ENCODE measurements at regions not wholly inside any gene's neighbourhood (a gene's known extent, or its start where the extent isn't known, plus 50 kb on each side); places are given as distances from the start of the nearest gene placed in this dataset.
A peak's percentile ranks its signal among the peaks of the same experiment; 100 is the strongest.

DNA sequence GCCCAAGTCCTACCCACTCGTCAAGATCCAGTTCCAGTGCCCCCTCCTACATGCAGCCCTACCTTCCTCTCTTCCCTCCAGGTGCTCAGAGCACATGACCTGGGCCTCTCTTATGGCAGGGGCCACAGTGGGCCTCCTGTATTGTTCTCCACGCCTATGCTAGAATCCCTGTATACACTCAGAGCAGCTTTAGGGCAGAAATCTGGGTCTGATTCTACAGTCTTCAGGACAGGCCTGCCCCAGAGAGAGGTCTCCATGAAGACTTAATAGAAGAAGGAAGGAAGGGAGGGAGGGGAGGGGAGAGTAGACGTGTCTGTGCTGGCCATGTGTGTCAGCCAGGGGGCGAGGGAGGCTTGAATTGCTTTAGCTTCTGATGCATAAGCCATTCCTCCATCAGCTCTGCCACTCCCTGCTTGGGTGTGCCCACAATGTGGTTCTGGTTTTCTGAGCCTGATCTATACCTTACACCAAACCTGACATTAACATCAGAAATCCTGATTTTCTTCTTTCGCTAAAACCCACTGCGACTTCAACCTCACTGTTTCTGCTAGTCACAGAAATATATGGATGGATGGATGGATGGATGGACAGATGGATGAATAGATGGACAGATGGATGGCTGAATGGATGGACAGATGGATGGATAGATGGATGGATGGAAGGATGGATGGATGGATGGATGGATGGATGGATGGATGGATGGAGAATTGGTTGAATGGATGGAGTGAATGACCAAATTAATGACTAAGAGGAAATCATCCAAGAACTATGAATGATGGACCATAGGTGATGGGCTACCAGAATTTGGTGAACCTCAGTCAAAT is 56.6 kb upstream of the PRDM11 start:
- peak overlapping the region; percentile 85 for H3K27ac ChIP-seq (ENCODE audit: poor library complexity, severe bottlenecking)
- H3K36me3 ChIP-seq (ENCODE audit: low read depth) = no peaks in the 10 kb centered on the region
- H3K9me3 ChIP-seq (ENCODE audit: severe bottlenecking) = no peaks in the 10 kb centered on the region
- peak; percentile 53 for ATAC-seq (ENCODE audit: low read depth)
- H3K27me3 ChIP-seq (ENCODE audit: insufficient read depth, poor library complexity, severe bottlenecking) = no peaks in the 10 kb centered on the region
- peaks cover 27% of the 10 kb centered on the region for H3K4me1 ChIP-seq (ENCODE audit: insufficient read depth, poor library complexity, severe bottlenecking)
- no peak overlapping the region for H3K4me3 ChIP-seq (ENCODE audit: severe bottlenecking)
- no peak for DNase-seq (ENCODE audit: low spot score)
- TF ChIP-seq, protein P1, sequence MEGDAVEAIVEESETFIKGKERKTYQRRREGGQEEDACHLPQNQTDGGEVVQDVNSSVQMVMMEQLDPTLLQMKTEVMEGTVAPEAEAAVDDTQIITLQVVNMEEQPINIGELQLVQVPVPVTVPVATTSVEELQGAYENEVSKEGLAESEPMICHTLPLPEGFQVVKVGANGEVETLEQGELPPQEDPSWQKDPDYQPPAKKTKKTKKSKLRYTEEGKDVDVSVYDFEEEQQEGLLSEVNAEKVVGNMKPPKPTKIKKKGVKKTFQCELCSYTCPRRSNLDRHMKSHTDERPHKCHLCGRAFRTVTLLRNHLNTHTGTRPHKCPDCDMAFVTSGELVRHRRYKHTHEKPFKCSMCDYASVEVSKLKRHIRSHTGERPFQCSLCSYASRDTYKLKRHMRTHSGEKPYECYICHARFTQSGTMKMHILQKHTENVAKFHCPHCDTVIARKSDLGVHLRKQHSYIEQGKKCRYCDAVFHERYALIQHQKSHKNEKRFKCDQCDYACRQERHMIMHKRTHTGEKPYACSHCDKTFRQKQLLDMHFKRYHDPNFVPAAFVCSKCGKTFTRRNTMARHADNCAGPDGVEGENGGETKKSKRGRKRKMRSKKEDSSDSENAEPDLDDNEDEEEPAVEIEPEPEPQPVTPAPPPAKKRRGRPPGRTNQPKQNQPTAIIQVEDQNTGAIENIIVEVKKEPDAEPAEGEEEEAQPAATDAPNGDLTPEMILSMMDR (IDR thresholded peaks at IDR 0.05; ENCODE audit: poor library complexity, severe bottlenecking) = peak; percentile 34

DNA sequence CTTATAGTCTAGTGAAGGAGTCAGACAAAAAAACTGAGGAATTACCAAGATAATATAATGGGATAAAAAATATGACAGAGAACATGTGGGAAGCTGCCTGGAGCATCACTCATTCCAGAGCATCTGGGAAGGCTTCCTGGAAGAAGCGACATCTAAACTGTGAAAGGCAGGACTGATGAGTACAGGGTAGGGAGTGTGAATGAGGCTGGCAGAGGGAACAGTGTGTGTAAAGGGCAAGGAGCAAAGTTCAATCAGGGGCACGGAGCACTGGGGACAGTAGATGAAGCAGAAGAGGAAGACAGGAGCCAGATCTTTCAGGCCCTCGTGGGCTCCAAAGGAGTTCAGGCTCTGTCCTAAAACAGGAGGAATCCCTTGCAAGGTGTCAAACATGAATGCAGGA is 55.8 kb upstream of the PRDM11 start:
- peak overlapping the region; percentile 85 for H3K27ac ChIP-seq (ENCODE audit: poor library complexity, severe bottlenecking)
- ATAC-seq (ENCODE audit: low read depth) (no peak), DNase-seq (ENCODE audit: low spot score) (no peak)
- TF ChIP-seq, protein P1 (IDR thresholded peaks at IDR 0.05; ENCODE audit: poor library complexity, severe bottlenecking) = no peak
- no peak overlapping the region for H3K4me3 ChIP-seq (ENCODE audit: severe bottlenecking)
- peaks cover 27% of the 10 kb centered on the region for H3K4me1 ChIP-seq (ENCODE audit: insufficient read depth, poor library complexity, severe bottlenecking)
- no peaks in the 10 kb centered on the region for H3K27me3 ChIP-seq (ENCODE audit: insufficient read depth, poor library complexity, severe bottlenecking)
- no peaks in the 10 kb centered on the region for H3K9me3 ChIP-seq (ENCODE audit: severe bottlenecking)
- no peaks in the 10 kb centered on the region for H3K36me3 ChIP-seq (ENCODE audit: low read depth)

DNA sequence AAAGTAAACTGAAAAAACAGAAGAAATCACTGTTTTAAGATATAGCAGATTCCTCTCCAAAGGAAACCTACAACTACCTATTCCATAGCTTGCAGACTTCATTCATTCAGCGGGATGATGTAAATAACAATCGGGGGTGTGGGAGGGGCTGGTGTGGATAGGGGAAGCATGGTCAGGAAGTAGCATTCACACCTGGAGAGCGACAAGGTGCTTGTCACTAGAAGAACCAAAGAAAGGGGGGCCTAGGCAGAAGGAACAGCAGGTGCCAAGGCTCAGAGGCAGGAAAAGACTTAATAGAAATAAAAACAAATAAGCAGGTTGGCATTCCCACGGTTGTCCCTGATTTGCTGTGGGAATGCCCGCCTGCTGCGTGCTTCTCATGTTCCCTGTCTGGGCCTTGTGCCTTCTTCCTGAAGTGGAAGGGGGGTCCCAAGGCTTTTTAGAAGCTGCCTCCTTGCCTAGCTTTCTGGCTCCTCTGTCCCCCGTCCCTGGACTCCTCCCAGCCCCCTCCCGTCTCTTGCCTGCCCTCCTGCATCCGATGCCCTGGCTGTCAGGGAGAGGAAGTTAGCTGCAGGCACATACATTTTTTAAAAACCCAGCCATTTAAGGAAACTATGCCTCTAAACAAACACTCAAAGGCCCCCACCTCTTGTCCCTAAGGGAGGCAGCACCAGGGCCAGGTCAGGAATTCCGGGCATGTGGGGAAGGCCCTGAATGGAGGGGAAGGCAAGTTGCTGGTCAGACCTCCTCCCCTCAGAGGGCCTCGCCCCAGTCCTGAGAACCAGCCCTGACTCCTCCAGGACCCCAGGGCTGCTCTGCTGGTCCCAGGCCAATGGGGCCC is 54.7 kb upstream of the PRDM11 start:
- Histone ChIP-seq H3K4me3 (ENCODE audit: severe bottlenecking) (no peak overlapping the region), H3K27me3 (ENCODE audit: insufficient read depth, poor library complexity, severe bottlenecking) (no peaks in the 10 kb centered on the region), H3K36me3 (ENCODE audit: low read depth) (no peaks in the 10 kb centered on the region), H3K27ac (ENCODE audit: poor library complexity, severe bottlenecking) (peak overlapping the region; percentile 85), H3K9me3 (ENCODE audit: severe bottlenecking) (no peaks in the 10 kb centered on the region), H3K4me1 (ENCODE audit: insufficient read depth, poor library complexity, severe bottlenecking) (peaks cover 27% of the 10 kb centered on the region)
- TF ChIP-seq, protein P1 (IDR thresholded peaks at IDR 0.05; ENCODE audit: poor library complexity, severe bottlenecking) = no peak
- no peak for ATAC-seq (ENCODE audit: low read depth)
- DNase-seq (ENCODE audit: low spot score) = no peak

DNA sequence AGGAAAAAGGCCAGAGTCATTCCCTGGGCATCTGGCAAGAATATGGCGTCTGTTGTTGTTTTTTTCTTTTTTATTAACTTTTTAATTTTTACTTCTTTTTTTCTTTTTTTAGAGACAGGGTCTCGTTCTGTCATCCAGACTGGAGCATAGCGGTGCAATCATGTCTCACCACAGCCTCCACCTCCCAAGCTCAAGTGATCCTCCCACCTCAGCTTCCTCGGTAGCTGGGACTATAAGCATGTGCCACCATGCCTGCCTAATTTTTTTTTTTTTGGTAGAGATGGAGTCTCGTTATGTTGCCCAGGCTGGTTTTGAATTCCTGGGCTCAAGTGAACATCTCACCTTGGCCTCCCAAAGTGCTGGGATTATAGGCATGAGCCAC is 54.0 kb upstream of the PRDM11 start:
- Histone ChIP-seq H3K4me3 (ENCODE audit: severe bottlenecking) (no peak overlapping the region), H3K27ac (ENCODE audit: poor library complexity, severe bottlenecking) (peak overlapping the region; percentile 85), H3K27me3 (ENCODE audit: insufficient read depth, poor library complexity, severe bottlenecking) (no peaks in the 10 kb centered on the region), H3K36me3 (ENCODE audit: low read depth) (no peaks in the 10 kb centered on the region), H3K9me3 (ENCODE audit: severe bottlenecking) (no peaks in the 10 kb centered on the region), H3K4me1 (ENCODE audit: insufficient read depth, poor library complexity, severe bottlenecking) (peaks cover 28% of the 10 kb centered on the region)
- TF ChIP-seq, protein P1 (IDR thresholded peaks at IDR 0.05; ENCODE audit: poor library complexity, severe bottlenecking) = no peak
- no peak for DNase-seq (ENCODE audit: low spot score)
- no peak for ATAC-seq (ENCODE audit: low read depth)

Measured in RWPE2 (cell line).